ENCODE measurements at regions not wholly inside any gene's neighbourhood (a gene's known extent, or its start where the extent isn't known, plus 50 kb on each side); places are given as distances from the start of the nearest gene placed in this dataset.
A peak's percentile ranks its signal among the peaks of the same experiment; 100 is the strongest.

DNA sequence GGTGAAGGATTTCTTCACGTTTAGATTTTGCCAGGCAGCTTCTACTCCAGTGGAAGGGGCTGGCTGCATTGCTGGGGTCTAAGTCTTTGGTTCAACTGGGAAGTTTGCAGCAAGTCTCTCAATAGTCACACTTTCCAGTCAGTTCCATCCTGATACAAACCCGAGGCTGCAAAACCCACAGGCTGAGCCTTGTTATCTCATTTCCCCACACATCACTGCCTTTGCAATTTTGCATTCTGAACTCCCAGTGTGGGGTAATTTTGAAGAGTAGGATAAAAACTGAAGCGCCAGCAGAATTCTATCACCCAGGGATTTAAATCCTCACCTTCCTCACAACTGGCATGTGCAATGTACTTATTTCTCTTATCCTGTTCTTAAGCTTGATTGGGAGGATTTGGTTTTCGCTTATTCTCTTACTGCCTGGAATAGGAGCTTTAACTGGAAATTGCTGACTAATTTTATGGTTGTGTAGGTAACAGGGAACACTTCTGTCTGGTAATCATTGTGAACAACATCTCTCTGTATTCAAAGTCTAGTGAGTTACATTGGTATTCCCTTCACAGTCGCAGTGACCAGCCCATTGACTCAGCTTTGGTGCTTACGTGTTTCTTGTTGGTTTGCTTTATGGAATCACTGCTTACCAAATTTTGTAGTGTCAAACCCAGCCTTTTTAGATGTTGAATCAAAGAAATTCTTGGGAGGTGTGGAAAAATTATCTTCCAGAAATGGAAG, 142.0 kb upstream of the TOPAZ1 start:
- DNase-seq, result no peak

DNA sequence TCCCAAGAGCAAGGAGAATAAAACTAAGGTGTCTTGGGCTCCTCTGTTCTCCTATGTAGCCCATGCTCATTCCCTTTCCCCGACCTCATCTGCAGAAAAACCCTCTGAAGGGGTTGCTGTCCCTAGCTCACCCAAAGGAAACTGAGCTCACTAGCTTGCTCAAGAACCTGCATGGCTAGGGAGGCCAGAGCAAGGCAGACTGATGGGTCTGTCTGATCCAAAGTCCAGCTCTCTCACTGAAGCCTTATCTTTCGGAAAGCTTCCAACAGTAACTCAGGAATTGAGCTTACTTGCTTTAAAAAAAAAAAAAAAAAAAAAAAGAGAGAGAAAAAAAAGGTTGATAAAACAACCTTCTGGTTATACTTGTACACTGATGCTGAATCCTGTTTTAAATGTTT, 141.4 kb upstream of the TOPAZ1 start:
- no peak for DNase-seq

DNA sequence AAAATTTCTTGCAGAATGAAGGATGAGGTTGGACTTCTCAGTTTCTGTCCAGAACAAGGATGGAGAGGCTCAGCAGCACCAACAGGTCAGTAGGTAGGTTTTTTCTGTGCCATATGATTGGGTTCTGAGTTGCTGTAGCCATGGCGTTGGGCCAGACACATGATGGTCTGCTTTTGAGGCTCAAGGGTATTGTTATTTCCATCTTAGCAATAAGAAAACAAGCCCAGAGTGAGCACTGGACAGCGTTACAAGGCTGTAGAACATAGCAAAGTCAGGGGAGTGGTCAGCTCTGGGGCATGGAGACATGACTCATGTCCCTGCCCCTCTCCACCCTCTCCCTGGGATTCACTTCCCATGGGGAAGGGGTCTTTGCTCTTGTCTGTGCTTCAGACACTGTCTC, 137.6 kb upstream of the TOPAZ1 start:
- DNase-seq, result no peak

DNA sequence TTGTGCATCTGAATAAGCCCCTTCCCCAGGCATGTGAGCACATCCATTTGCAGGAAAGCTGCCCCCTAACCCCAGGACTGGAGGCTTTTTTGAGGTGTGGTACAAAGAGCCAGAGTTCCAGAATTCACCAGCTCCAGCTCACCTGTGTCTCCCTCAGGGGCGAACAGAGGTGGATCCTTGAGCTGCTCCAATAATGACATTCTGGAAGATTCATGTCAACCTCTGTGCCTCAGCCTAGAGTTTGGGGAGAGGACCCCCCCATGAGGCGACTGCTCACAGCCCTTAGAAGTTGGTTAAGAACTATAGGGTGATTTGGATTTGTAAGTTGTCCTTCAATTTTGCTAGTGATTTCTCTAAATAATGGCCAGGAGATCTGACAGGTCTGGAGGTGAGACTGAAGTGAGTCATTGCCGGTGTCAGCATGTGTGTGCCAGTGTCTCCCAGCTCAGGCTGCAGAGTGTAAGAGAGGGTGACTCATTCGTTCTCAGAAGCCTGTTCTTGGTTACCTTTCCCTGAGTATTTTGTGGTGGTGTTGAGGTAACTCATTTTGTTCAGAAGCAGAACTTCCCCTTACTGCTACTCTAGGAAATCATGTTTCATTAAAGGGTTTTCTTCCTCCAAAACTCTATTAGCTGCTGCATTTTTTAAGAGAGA, 136.9 kb upstream of the TOPAZ1 start:
- DNase-seq, result no peak

DNA sequence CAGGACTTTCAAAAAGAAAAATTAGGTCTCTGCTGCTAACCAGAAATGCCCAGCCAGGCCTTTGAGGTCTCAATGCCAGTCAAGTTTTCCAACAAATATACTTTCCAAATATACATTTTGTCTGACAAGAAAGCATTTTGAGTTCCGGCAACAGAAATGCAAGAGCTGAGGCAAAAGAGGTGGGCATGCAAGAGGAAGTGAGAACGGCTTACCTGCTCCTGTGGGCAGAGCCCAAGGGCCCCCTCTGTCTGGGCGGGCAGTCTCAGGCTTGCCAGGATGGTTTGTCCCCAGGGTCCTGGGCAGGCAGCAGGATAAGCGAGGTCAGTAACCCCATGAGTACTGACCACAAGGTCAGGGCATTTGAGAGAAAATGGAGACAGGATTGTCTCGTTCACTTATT, 136.1 kb upstream of the TOPAZ1 start:
- no peak for DNase-seq

DNA sequence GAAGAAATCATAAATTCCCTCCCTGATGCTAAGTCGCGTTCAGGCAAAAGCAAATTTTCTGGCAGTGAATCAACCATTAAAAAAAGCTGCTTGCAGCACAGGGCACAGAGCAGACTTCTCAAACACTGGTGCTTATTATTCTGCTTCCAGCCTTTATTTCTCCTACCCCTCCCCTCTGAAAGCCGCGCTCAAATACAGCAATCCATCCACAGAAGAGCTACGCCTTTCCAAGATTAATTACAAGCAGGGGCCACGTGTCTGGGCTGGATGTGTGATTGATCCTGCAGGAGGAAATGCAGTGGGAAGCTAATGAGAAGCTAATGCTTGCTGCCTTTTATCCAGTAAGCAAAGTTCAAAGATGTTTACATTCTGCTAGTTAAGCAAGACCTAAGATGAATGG, 134.9 kb upstream of the TOPAZ1 start:
- DNase-seq, result peak; percentile 45

DNA sequence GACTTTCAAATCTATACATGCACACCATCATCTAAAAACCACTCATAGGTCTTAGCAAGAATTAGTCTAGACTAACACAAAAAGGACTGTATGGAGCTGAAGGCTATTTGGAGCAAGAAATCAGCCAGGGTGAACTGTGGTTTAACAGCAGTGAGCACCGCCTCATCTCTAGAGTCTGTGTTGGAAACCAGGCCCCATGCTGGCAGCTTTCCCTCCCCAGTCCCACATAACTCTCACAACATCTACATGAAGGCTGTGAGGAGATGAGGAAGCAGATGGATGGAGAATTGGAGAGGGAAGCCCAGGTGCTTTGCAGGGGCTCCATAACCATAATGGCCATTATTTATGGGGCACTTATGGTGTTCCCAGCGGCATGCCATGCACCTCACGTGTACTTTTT, 133.2 kb upstream of the TOPAZ1 start:
- no peak for DNase-seq

DNA sequence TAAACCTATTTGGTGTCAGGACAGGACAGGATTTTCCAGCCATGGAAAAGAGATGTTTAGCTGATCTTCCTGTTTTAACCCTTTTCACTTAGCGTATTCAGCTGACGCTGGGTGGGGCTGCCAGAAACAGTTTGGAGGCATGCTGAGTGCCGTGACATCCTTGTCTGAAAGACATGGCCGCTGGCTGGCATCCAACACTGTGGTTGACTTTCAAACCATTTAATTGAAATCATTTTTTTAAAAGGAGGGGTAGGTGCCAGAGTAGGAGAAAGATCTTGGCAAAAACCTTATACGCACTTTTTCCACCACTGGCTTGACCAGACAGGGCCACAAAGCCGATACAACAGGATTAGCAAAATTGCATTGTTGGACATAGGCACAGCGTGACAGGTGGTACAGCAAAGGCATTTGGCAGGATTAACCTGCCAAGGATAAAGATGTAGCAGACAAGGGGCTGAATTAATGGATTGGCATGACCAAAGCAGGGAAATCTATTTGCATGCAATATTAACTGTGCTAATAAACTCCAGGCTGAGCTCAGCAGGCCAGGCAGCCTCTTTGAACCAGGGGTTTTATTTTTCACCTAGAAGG, 131.8 kb upstream of the TOPAZ1 start:
- DNase-seq, result no peak

DNA sequence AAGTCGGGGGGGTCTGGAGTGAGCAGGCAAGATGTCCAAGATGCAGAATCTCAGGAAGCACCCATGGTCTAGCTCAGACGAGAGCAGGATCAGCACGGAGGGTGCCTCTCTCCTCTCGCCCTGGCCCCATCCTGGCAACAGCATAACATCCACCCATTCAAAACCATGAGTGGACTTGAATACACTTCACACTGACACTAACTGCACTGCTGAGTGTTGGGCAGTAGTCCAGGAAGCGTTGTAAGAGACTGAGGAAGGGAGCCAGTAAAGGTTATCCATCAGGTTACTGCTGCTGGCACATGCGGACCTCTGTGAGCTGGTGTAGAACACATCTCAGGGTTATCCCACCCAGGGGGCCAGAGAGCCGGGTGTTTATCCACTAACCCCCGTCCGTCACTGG, 131.0 kb upstream of the TOPAZ1 start:
- no peak for DNase-seq

DNA sequence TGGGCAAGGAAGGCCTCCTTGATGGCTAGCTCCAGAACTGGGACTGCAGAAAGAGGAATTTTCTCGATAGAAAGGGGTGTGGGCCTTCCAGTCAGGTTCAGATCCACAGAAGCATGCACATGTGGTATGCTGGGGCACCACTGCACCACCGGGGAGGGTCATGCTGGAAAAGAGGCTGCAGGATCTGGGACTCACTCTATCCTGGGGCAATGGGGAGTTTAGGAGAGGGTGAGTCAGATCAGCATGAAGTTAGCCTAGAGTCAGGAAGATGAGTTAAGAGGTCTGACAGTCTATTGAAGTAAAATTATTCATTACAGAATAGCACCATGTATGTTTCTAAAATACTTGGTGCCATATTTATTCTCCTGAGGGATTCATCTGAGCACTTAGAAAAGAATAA, 130.2 kb upstream of the TOPAZ1 start:
- no peak for DNase-seq

DNA sequence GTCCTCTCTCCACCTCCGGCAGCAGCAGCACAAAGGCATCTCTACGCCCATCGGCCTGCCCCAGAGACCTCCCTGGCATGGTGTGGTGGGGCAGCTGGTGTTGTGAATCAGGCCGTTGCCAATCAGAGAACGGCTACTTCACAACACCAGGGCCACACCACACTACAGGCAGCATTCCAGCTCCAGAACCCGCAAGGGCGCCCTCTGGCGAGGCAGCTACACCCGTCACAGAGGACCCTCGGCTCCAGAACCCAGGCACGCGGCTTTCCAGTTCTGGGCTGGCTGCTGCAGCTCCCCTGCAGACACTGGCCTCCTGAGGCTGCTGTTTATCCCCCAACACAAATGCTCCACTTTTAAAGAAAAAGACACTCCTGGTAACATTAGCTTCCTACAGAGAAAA, 127.5 kb upstream of the TOPAZ1 start:
- DNase-seq, result peak; percentile 48

DNA sequence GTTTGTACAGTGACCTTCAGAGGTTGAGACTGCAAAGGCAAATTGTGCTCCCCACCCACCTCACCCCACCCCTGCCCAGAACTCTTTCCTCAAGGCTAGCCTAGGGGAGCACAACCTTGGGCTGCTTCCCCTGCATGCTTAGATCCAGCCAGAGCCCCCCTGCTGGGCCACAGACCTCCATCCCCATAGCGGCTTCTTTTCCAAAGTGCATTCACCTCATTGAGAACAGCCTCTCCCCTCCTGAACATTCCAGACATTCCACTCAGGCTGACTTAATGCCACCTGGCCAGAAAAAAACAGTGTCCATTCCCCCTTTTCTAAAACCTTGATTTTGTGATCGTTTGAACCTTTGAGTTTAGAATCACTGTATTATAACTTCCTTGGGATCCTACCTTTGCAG, 124.4 kb upstream of the TOPAZ1 start:
- no peak for DNase-seq

DNA sequence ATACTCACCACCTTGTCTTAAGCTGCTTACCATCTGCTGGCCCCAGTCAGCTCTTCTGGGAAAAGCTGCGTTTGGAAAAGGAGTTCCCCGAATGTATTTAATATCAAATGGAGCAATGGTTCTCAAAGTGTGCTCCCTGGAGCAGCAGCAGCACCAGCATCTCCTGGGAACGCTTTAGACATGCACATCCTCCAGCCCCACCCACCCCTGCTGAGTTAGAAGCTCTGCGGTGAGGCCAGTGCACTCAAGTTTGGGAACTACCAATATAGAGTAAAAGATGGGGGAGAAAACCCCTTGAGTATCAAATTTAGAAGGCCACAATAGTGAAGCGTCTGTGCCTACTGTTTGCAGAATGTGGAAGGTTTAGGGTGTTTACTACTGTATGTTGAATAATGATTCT, 124.0 kb upstream of the TOPAZ1 start:
- DNase-seq, result no peak

DNA sequence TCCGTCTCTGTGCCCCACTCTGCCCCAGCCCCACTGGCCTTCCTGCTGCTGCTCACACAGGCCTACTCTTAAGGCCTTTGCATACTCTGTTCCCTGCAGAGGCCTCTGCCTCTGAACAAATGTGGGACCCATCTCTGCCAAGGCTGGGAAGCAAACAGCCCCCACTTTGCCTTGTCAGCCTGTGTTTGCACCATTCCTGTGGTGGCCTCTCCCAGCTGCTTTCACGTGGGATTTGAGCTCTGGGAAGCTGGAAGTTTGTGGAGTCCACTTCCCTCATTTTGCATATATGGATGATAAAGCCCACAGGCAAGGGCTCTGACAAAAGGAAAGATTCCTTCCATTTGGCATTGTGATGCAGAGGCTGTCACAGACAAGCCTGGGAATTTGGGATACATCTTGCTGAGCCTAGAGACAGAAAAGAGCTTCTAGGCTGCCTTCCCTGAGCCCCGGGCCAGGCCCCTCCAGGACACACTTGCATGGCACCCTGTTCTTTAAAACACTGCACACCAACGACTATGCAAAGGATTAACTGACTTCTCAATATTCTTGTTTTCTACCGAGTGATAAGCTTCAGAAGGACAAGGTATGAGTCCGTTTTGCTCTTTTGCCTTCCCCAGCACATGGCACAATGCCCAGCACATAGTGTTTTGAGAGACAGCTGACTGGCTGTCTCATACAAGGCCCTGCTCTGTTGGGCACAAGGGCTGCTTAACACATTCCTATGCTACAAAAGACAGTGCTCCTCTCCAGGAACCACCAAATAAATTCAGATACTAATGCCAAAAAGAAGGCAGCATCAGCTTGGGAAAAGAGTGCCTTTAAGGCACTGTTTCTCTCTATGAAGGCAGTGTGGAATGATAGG, 120.7 kb upstream of the TOPAZ1 start:
- no peak for DNase-seq

DNA sequence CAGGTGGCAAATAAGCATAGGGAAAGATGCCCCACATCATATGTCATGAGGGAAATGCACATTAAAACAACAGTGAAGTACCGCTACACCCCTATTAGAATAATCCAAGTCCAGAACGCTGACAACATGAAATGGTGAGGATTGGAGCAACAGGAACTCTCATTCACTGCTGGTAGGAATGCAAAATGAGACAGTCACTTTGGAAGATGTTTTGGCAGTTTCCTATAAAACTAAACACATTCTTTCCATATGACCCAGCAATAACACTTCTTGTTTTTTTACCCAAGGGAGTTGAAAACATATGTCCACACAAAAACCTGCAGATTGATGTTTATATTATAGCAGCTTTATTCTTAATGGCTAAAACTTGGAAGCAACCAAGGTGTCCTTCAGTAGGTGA, 116.4 kb upstream of the TOPAZ1 start:
- no peak for DNase-seq

DNA sequence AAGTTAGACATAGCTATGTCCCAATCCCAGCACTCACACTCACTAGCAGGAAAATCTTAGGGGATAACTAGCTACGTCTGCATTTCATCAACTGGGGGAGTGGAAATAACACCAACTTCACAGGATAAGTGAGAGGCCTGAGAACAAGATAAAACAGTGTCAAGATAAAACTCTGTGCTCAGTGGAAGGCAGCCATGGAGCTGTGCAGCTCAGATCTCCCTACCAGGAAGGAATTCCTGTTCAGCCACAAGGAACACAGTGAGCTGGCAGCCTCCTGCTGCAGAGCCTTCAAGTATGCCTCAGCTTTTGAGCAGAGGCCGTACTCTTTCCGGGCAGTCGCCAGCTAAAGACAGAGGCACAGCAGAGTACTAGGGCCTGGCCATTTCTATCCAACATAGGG, 115.8 kb upstream of the TOPAZ1 start:
- DNase-seq, result no peak

DNA sequence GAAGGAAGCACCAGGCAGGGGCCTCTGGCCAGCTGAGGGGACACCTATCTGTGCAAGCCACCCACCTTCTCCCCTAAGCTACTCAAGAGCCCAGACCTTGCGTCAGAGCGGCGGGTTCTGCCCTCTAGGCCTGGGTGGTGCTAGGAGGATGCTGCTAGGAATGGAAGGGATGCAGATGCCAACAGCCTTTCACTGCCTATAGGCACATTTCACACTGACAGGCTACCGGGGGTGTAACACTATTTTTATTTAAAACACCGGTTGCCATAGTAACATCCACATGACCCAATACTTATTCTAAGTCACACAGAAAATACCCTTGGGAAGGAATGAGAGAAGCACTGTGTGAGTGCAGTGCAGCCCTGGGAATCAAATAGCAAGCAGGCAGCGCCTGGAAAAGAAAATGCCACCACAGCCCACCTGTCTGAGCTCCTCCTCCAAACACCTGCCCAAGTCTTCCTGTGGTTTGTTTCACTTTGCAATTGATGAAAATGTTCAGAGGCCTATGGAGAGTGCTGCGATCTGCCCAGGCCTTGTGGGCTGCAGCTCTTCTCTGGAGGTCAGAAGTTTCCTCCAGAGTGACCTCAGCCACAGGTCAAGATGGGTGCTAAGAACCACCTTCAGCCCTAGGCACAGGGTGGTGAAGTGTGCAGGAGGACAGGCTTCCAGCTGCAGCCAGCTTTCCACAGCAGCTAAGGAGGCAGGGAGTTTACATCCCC, 113.5 kb upstream of the TOPAZ1 start:
- peak; percentile 8 for DNase-seq

DNA sequence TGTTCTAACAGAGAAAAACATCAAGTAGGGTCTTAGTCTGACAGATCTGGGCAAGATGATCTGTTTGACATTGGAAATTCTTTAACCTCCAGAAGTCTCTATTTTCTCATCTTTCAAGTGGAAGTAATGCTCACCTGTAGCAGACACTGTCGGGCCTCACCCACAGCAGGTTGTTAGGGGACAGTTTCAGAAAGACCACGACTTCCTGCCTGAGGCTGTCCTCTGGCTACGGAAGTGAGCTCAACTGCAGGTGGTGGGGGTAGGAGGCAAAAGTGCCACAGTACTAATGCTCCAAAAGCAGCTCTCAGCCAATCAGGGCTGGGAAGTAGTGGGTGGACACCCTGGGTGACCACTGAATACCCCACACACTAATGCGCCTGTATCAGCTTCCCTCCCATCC, 111.4 kb upstream of the TOPAZ1 start:
- no peak for DNase-seq

DNA sequence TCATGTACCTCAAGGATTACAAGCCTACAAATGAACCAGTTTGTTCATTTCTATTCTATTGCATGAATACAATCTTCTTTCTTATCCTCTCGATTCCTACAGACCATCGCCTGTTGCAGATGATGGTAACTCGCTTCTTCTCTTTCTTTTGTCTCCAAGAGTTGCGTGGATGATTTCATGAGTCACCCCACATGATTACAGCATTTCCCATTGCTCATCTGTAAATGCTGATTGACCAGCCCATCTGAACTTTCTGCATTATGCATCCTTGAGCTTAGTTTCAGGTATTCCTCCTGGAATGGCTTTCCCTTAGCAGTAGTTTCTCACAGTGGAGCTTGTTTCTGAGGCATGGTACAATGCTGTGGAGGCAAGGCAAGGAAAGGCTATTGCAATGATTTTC, 109.6 kb upstream of the TOPAZ1 start:
- DNase-seq, result no peak

DNA sequence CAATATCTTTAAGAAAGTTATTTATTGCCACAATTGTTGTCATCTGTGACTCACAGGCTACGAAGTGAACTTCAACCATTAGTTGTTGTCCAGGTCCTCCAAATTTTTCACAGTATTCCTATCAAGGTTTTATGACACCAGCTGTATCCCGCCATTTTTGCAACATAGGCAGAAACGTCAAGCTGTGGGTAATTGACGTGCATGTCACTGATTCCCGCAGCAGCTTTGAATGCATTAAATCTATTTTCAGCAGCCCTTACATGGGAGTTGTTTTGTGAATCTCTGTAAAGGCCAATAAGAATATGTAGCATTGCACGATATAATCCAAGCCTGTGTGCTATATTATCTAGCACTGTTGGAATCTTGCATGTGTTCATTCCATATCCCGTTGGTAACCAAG, 109.1 kb upstream of the TOPAZ1 start:
- DNase-seq, result no peak

DNA sequence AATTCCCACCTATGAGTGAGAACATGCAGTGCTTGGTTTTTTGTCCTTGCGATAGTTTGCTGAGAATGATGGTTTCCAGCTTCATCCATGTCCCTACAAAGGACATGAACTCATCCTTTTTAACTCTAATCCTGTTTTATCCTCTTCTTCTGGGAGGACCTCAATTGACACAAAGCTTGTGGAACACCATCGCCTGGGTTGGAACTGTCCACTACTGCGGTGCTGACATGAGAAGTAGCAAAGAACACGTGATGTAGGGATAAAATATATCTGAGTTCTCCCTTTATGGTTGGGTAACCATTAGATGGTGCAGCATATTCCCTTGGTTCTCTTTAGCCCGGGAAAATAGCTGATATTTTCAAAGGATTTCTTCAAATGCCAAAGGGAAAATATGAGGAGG, 105.3 kb upstream of the TOPAZ1 start:
- DNase-seq, result peak; percentile 54

DNA sequence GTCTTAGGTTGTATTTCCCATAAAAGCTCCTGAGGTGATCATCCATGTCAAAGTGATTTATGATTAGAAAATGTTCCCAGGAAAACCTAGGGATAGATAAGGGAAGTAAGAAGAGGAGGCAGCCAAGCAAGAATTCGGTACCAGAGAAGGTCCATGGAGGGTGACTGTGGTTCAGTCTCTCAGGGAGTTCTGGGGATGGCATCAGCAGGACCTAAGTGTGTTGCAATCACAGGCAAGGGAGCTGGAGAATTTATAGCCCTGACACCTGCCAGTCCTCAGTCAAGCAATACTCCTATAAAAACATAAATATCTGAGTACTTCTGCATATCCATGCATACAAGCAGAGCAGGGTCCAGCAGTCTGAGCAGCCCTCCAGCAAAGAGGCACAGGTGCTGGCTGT, 95.6 kb upstream of the TOPAZ1 start:
- no peak for DNase-seq

DNA sequence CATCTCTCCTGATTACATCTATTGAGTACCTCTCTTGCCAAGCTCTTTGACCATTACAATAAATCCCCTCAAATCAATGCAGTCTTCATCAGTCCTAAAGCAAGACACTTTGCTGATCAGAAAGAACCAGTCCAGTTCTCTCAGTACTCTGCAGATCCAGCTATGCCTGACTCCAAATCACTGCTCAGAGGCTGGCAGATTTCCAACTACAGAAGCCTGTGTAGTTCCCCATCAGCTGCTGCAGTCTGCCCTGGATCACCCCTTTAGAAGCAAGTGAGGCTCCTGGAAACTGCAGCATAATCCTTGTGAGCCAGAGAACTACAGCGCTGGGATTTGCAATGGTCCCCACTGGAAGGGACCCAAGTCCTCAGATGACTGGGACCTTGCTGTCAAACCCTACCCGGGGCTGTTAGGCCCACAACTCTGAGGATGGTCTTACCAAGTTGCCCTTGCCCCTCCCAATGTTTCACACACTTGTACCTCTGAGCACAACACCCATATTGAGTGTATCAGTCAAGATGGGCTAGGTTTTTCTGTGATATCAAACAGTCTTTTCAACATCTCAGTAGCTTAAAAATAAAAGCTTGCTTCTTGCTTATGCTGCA, 81.9 kb upstream of the TOPAZ1 start:
- no peak for DNase-seq
